ENCODE measurements at regions not wholly inside any gene's neighbourhood (a gene's known extent, or its start where the extent isn't known, plus 50 kb on each side); places are given as distances from the start of the nearest gene placed in this dataset.
"Not testable (repeated sequence)": the region's sequence is repeated elsewhere in the genome, so short reads cannot be mapped to it uniquely, and the experiment has no call there.

- not testable (repeated sequence) for H3K27me3 ChIP-seq (ENCODE audit: insufficient read depth, insufficient read length); H3K9me3 ChIP-seq (ENCODE audit: insufficient read depth, low read length); H3K36me3 ChIP-seq (ENCODE audit: insufficient read depth, insufficient read length, low read length); H3K4me3 ChIP-seq (ENCODE audit: insufficient read length, low read depth); H3K4me1 ChIP-seq (ENCODE audit: insufficient read depth, insufficient read length); H3K9ac ChIP-seq (ENCODE audit: insufficient read length, low read depth); DNase-seq (ENCODE audit: low read depth, low spot score)
Measured at GRCh38 chr7:26424319-26424718, 132.7 kb downstream of the SNX10 start.

GRCh38 chr7:26425655-26426054, 134.0 kb downstream of the SNX10 start:
- Histone ChIP-seq H3K9me3 (ENCODE audit: insufficient read depth, low read length) (no peaks in the 10 kb centered on the region), H3K4me1 (ENCODE audit: insufficient read depth, insufficient read length) (no peaks in the 10 kb centered on the region)

GRCh38 chr7:26426096-26426495, 134.4 kb downstream of the SNX10 start:
- no peak overlapping the region for H3K4me3 ChIP-seq (ENCODE audit: insufficient read length, low read depth)
- DNase-seq (ENCODE audit: low read depth, low spot score), result no peak

More at GRCh38 chr7:26425655-26426054, 134.0 kb downstream of the SNX10 start:
- Histone ChIP-seq H3K36me3 (ENCODE audit: insufficient read depth, insufficient read length, low read length) (no peaks in the 10 kb centered on the region), H3K9ac (ENCODE audit: insufficient read length, low read depth) (no peak overlapping the region), H3K4me3 (ENCODE audit: insufficient read length, low read depth) (no peak overlapping the region), H3K27me3 (ENCODE audit: insufficient read depth, insufficient read length) (no peaks in the 10 kb centered on the region)
- no peak for DNase-seq (ENCODE audit: low read depth, low spot score)
- TF ChIP-seq YY1 (IDR thresholded peaks at IDR 0.05; ENCODE audit: insufficient read depth, insufficient read length), result no peak
- TF ChIP-seq SUZ12 (IDR thresholded peaks at IDR 0.05; ENCODE audit: extremely low read depth, insufficient read depth, insufficient read length), result no peak
- TF ChIP-seq ZNF274 (IDR thresholded peaks at IDR 0.05; ENCODE audit: low read depth, low read length), result no peak

GRCh38 chr7:26428571-26428970, 136.9 kb downstream of the SNX10 start:
- Histone ChIP-seq H3K9ac (ENCODE audit: insufficient read length, low read depth) (no peak overlapping the region), H3K4me1 (ENCODE audit: insufficient read depth, insufficient read length) (no peaks in the 10 kb centered on the region), H3K9me3 (ENCODE audit: insufficient read depth, low read length) (no peaks in the 10 kb centered on the region), H3K4me3 (ENCODE audit: insufficient read length, low read depth) (no peak overlapping the region), H3K27me3 (ENCODE audit: insufficient read depth, insufficient read length) (no peaks in the 10 kb centered on the region), H3K36me3 (ENCODE audit: insufficient read depth, insufficient read length, low read length) (no peaks in the 10 kb centered on the region)
- no peak for TF ChIP-seq ZNF274 (IDR thresholded peaks at IDR 0.05; ENCODE audit: low read depth, low read length)
- TF ChIP-seq YY1 (IDR thresholded peaks at IDR 0.05; ENCODE audit: insufficient read depth, insufficient read length), result no peak
- no peak for TF ChIP-seq SUZ12 (IDR thresholded peaks at IDR 0.05; ENCODE audit: extremely low read depth, insufficient read depth, insufficient read length)
- DNase-seq (ENCODE audit: low read depth, low spot score), result no peak

More at GRCh38 chr7:26426096-26426495, 134.4 kb downstream of the SNX10 start:
- no peaks in the 10 kb centered on the region for H3K9me3 ChIP-seq (ENCODE audit: insufficient read depth, low read length)
- H3K27me3 ChIP-seq (ENCODE audit: insufficient read depth, insufficient read length), result no peaks in the 10 kb centered on the region
- H3K4me1 ChIP-seq (ENCODE audit: insufficient read depth, insufficient read length), result no peaks in the 10 kb centered on the region
- no peak for TF ChIP-seq ZNF274 (IDR thresholded peaks at IDR 0.05; ENCODE audit: low read depth, low read length)
- TF ChIP-seq YY1 (IDR thresholded peaks at IDR 0.05; ENCODE audit: insufficient read depth, insufficient read length), result no peak
- no peak for TF ChIP-seq SUZ12 (IDR thresholded peaks at IDR 0.05; ENCODE audit: extremely low read depth, insufficient read depth, insufficient read length)
- H3K36me3 ChIP-seq (ENCODE audit: insufficient read depth, insufficient read length, low read length), result no peaks in the 10 kb centered on the region
- no peak overlapping the region for H3K9ac ChIP-seq (ENCODE audit: insufficient read length, low read depth)

- no peaks in the 10 kb centered on the region for H3K9me3 ChIP-seq (ENCODE audit: insufficient read depth, low read length)
- TF ChIP-seq YY1 (IDR thresholded peaks at IDR 0.05; ENCODE audit: insufficient read depth, insufficient read length) (no peak), SUZ12 (IDR thresholded peaks at IDR 0.05; ENCODE audit: extremely low read depth, insufficient read depth, insufficient read length) (no peak), ZNF274 (IDR thresholded peaks at IDR 0.05; ENCODE audit: low read depth, low read length) (no peak)
- no peaks in the 10 kb centered on the region for H3K27me3 ChIP-seq (ENCODE audit: insufficient read depth, insufficient read length)
- no peak for DNase-seq (ENCODE audit: low read depth, low spot score)
- H3K4me1 ChIP-seq (ENCODE audit: insufficient read depth, insufficient read length), result no peaks in the 10 kb centered on the region
- no peak overlapping the region for H3K9ac ChIP-seq (ENCODE audit: insufficient read length, low read depth)
- H3K4me3 ChIP-seq (ENCODE audit: insufficient read length, low read depth), result no peak overlapping the region
- H3K36me3 ChIP-seq (ENCODE audit: insufficient read depth, insufficient read length, low read length), result no peaks in the 10 kb centered on the region
Measured at GRCh38 chr7:26429168-26429567, 137.5 kb downstream of the SNX10 start.

- Histone ChIP-seq H3K4me1 (ENCODE audit: insufficient read depth, insufficient read length) (no peaks in the 10 kb centered on the region), H3K9ac (ENCODE audit: insufficient read length, low read depth) (no peak overlapping the region), H3K4me3 (ENCODE audit: insufficient read length, low read depth) (no peak overlapping the region), H3K36me3 (ENCODE audit: insufficient read depth, insufficient read length, low read length) (no peaks in the 10 kb centered on the region), H3K27me3 (ENCODE audit: insufficient read depth, insufficient read length) (no peaks in the 10 kb centered on the region), H3K9me3 (ENCODE audit: insufficient read depth, low read length) (peaks cover 9% of the 10 kb centered on the region)
- no peak for TF ChIP-seq YY1 (IDR thresholded peaks at IDR 0.05; ENCODE audit: insufficient read depth, insufficient read length)
- no peak for TF ChIP-seq SUZ12 (IDR thresholded peaks at IDR 0.05; ENCODE audit: extremely low read depth, insufficient read depth, insufficient read length)
- no peak for TF ChIP-seq ZNF274 (IDR thresholded peaks at IDR 0.05; ENCODE audit: low read depth, low read length)
- no peak for DNase-seq (ENCODE audit: low read depth, low spot score)
Measured at GRCh38 chr7:26434974-26435373, 143.3 kb downstream of the SNX10 start.

GRCh38 chr7:26437003-26437532, 145.4 kb downstream of the SNX10 start:
- no peaks in the 10 kb centered on the region for H3K36me3 ChIP-seq (ENCODE audit: insufficient read depth, insufficient read length, low read length)
- DNase-seq (ENCODE audit: low read depth, low spot score), result peak; percentile 18
- no peaks in the 10 kb centered on the region for H3K4me1 ChIP-seq (ENCODE audit: insufficient read depth, insufficient read length)
- peaks cover 9% of the 10 kb centered on the region for H3K9me3 ChIP-seq (ENCODE audit: insufficient read depth, low read length)
- H3K27me3 ChIP-seq (ENCODE audit: insufficient read depth, insufficient read length), result no peaks in the 10 kb centered on the region
- H3K4me3 ChIP-seq (ENCODE audit: insufficient read length, low read depth), result no peak overlapping the region
- no peak overlapping the region for H3K9ac ChIP-seq (ENCODE audit: insufficient read length, low read depth)
- TF ChIP-seq SUZ12 (IDR thresholded peaks at IDR 0.05; ENCODE audit: extremely low read depth, insufficient read depth, insufficient read length) (no peak), ZNF274 (IDR thresholded peaks at IDR 0.05; ENCODE audit: low read depth, low read length) (no peak), YY1 (IDR thresholded peaks at IDR 0.05; ENCODE audit: insufficient read depth, insufficient read length) (no peak)
